ENCODE measurements at regions not wholly inside any gene's neighbourhood (a gene's known extent, or its start where the extent isn't known, plus 50 kb on each side); places are given as distances from the start of the nearest gene placed in this dataset.
"Not testable (repeated sequence)": the region's sequence is repeated elsewhere in the genome, so short reads cannot be mapped to it uniquely, and the experiment has no call there.

DNA sequence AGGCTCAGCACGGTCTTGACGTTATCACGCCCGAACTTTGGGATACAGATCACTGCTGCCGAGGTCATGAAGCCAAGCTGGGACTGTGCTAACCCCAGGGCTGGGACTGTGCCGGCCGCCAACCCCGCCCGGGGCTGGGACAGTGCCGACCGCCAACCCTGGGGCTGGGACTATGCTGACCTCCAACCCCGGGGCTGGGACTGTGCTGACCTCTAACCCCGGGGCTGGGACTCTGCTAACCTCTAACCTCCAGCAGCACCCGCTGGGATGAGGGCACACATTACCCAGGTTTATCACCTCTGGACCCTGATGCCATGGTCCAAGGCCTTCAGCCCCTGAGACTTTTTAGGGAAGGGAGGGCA, 129.7 kb downstream of the IGLL1 start:
- no peak for TF ChIP-seq EZH2 (IDR thresholded peaks at IDR 0.05; ENCODE audit: low read depth)
- ChIA-PET POLR2A (ENCODE audit: unreplicated experiment) (no interaction called here), CTCF (no interaction called here)

DNA sequence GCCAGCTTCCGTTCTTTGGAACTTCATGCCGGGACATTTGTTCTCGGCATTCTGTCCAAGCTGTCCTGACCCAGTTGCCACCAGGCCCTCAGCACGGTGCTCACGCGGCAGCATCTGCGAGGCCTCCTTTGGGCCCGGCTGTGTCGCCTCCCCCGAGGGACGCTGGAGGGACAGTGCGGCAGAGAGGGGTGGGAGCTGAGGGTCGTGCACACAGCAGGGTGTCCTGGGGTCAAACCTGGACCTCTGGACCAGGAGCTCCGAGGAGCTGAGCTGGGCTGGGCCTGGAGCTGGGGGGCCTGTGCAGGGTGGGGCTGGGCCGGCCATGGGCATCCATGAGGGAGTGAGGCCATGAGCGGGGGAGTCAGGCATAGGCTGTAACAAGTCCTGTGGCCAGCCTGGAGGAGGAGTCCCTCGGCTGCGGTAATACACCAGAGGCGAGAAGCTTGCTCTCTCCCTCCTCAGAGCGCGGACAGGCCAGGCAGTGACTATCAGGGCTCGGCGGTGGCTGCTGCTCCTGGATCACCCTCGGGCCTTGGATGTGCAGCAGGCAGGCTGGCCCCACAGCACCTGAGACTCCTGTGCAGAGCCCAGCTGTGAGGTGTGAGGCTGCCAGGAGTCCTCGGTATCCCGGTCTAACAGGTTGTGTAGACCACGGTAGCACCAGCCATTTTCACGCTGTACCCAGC, 130.2 kb downstream of the IGLL1 start:
- H3K79me2 ChIP-seq (ENCODE audit: low read depth); H2AFZ ChIP-seq; H3K4me3 ChIP-seq; H4K20me1 ChIP-seq (ENCODE audit: insufficient read depth); H3K4me2 ChIP-seq; H3K9me2 ChIP-seq (ENCODE audit: insufficient read depth); H3K36me3 ChIP-seq (ENCODE audit: low read depth); H3K27ac ChIP-seq; CTCF ChIA-PET; BruUV-seq (replicated peaks); H3F3A ChIP-seq (ENCODE audit: insufficient read depth, low read depth); POLR2A ChIA-PET (ENCODE audit: unreplicated experiment); intact Hi-C loops (cut with micrococcal nuclease; ENCODE audit: unreplicated experiment); H3K9me3 ChIP-seq (ENCODE audit: insufficient read depth, low read depth); DNase-seq; H3K4me1 ChIP-seq (replicated peaks; ENCODE audit: insufficient read depth): not testable (repeated sequence)
- H3K27me3 ChIP-seq (ENCODE audit: insufficient read depth, low read depth) = peaks cover 62% of the 10 kb centered on the region

More for the DNA sequence above, 129.7 kb downstream of the IGLL1 start:
- no TSS peak for BruUV-seq (replicated peaks)
- H3K4me1 ChIP-seq (replicated peaks; ENCODE audit: insufficient read depth) = no peaks in the 10 kb centered on the region
- H4K20me1 ChIP-seq (ENCODE audit: insufficient read depth) = no peaks in the 10 kb centered on the region
- H3K36me3 ChIP-seq (ENCODE audit: low read depth) = no peaks in the 10 kb centered on the region
- no peaks in the 10 kb centered on the region for H3K79me2 ChIP-seq (ENCODE audit: low read depth)
- no peaks in the 10 kb centered on the region for H3F3A ChIP-seq (ENCODE audit: insufficient read depth, low read depth)
- no peak for DNase-seq
- H3K4me2 ChIP-seq = no peak overlapping the region
- H3K9me2 ChIP-seq (ENCODE audit: insufficient read depth) = no peaks in the 10 kb centered on the region
- no peak overlapping the region for H3K27ac ChIP-seq
- H3K9me3 ChIP-seq (ENCODE audit: insufficient read depth, low read depth) = no peaks in the 10 kb centered on the region
- intact Hi-C loops (cut with micrococcal nuclease; ENCODE audit: unreplicated experiment) = no loop called here
- no peak overlapping the region for H3K4me3 ChIP-seq
- H2AFZ ChIP-seq = no peak overlapping the region
- peaks cover 67% of the 10 kb centered on the region for H3K27me3 ChIP-seq (ENCODE audit: insufficient read depth, low read depth)

DNA sequence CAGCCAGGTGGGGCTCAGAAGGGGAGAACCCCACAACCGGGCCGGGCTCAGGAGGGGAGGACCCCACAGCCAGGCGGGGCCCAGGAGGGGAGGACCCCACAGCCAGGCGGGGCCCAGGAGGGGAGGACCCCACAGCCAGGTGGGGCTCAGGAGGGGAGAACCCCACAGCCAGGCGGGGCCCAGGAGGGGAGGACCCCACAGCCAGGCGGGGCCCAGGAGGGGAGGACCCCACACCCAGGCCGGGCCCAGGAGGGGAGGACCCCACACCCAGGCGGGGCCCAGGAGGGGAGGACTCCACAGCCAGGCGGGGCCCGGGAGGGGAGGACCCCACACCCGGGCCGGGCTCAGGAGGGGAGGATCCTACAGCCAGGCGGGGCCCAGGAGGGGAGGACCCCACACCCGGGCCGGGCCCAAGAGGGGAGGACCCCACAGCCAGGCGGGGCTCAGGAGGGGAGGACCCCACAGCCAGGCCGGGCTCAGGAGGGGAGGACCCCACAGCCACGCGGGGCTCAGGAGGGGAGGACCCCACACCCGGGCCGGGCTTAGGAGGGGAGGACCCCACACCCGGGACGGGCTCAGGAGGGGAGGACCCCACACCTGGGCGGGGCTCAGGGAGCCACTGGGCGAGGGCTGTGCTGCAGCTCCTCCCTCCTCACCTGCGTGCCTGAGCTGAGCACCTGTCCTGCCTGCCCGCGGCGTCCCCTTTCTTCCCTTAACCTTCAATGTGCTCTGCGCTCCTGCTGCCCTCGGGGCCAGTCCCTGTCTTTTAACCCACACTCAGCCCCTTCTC, 131.4 kb downstream of the IGLL1 start:
- H2AFZ ChIP-seq; CTCF ChIA-PET; H3F3A ChIP-seq (ENCODE audit: insufficient read depth, low read depth); H3K4me1 ChIP-seq (replicated peaks; ENCODE audit: insufficient read depth); intact Hi-C loops (cut with micrococcal nuclease; ENCODE audit: unreplicated experiment); BruUV-seq (replicated peaks); DNase-seq; H3K9me3 ChIP-seq (ENCODE audit: insufficient read depth, low read depth); POLR2A ChIA-PET (ENCODE audit: unreplicated experiment); H3K79me2 ChIP-seq (ENCODE audit: low read depth); H4K20me1 ChIP-seq (ENCODE audit: insufficient read depth); H3K4me2 ChIP-seq; H3K27ac ChIP-seq; H3K4me3 ChIP-seq; H3K9me2 ChIP-seq (ENCODE audit: insufficient read depth); H3K36me3 ChIP-seq (ENCODE audit: low read depth): not testable (repeated sequence)
- peaks cover 53% of the 10 kb centered on the region for H3K27me3 ChIP-seq (ENCODE audit: insufficient read depth, low read depth)

DNA sequence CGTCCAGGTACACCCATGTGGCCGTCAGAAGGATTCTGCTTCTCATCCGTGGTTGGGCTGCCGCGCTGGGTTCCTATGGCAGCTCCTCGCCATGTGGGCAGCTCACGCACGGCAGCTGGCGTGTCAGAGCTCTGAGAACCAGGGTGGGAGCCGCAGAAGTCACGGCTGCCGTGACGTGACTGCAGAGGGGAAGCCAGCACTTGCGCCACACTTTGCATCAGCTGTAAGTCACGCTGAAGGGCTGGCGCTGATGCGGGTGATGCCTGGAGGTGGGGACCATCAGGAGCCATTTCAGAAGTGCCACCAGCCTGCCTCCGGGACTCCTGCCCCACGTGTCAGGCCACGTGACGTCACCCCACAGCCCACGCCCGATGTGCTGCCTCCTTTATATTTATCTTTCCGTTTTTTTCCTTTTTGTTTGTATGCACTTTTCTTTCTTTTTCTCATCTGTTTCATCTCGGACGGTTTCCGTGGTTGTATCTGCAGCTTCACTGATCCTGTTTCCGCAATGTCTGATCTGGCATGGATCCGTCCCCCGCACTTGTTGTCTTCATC, 133.2 kb downstream of the IGLL1 start:
- no TSS peak for BruUV-seq (replicated peaks)
- H3F3A ChIP-seq (ENCODE audit: insufficient read depth, low read depth) = no peaks in the 10 kb centered on the region
- no peak for DNase-seq
- no peaks in the 10 kb centered on the region for H3K36me3 ChIP-seq (ENCODE audit: low read depth)
- H3K27me3 ChIP-seq (ENCODE audit: insufficient read depth, low read depth) = peaks cover 36% of the 10 kb centered on the region
- H3K4me3 ChIP-seq = no peak overlapping the region
- H3K9me2 ChIP-seq (ENCODE audit: insufficient read depth) = no peaks in the 10 kb centered on the region
- no peaks in the 10 kb centered on the region for H3K9me3 ChIP-seq (ENCODE audit: insufficient read depth, low read depth)
- H3K4me1 ChIP-seq (replicated peaks; ENCODE audit: insufficient read depth) = no peaks in the 10 kb centered on the region
- ChIA-PET POLR2A (ENCODE audit: unreplicated experiment) (no interaction called here), CTCF (no interaction called here)
- H3K4me2 ChIP-seq = no peak overlapping the region
- no peaks in the 10 kb centered on the region for H4K20me1 ChIP-seq (ENCODE audit: insufficient read depth)
- TF ChIP-seq, protein P1, sequence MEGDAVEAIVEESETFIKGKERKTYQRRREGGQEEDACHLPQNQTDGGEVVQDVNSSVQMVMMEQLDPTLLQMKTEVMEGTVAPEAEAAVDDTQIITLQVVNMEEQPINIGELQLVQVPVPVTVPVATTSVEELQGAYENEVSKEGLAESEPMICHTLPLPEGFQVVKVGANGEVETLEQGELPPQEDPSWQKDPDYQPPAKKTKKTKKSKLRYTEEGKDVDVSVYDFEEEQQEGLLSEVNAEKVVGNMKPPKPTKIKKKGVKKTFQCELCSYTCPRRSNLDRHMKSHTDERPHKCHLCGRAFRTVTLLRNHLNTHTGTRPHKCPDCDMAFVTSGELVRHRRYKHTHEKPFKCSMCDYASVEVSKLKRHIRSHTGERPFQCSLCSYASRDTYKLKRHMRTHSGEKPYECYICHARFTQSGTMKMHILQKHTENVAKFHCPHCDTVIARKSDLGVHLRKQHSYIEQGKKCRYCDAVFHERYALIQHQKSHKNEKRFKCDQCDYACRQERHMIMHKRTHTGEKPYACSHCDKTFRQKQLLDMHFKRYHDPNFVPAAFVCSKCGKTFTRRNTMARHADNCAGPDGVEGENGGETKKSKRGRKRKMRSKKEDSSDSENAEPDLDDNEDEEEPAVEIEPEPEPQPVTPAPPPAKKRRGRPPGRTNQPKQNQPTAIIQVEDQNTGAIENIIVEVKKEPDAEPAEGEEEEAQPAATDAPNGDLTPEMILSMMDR (conservative IDR thresholded peaks at IDR 0.05) = no peak
- no peak for TF ChIP-seq EZH2 (IDR thresholded peaks at IDR 0.05; ENCODE audit: low read depth)
- H3K27ac ChIP-seq = no peak overlapping the region
- H3K79me2 ChIP-seq (ENCODE audit: low read depth) = no peaks in the 10 kb centered on the region
- no peak overlapping the region for H2AFZ ChIP-seq
- intact Hi-C loops (cut with micrococcal nuclease; ENCODE audit: unreplicated experiment) = no loop called here

DNA sequence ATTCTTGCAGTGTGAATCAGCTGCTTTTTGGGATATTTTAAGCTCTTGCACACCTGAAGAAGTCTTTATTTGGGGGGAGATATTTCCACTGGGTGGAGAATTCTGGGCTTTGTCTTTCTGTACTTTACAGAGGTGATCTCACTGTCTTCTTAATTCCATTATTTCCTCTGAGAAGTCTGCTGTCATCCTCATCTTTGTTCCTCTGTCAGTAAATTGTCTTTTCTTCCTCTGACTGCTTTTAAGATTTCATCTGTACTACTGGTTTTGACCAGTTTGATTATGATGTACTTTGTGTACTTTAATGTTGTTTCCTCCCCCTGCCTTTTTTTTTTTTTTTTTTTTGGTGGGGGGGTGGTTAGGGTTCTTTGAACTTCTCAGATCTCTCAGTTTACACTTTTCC, 133.9 kb downstream of the IGLL1 start:
- H3K4me1 ChIP-seq (replicated peaks; ENCODE audit: insufficient read depth); H3K36me3 ChIP-seq (ENCODE audit: low read depth); intact Hi-C loops (cut with micrococcal nuclease; ENCODE audit: unreplicated experiment); H3K9me3 ChIP-seq (ENCODE audit: insufficient read depth, low read depth); DNase-seq; H3K79me2 ChIP-seq (ENCODE audit: low read depth); CTCF ChIA-PET; H3K9me2 ChIP-seq (ENCODE audit: insufficient read depth); POLR2A ChIA-PET (ENCODE audit: unreplicated experiment); H2AFZ ChIP-seq; H4K20me1 ChIP-seq (ENCODE audit: insufficient read depth); H3F3A ChIP-seq (ENCODE audit: insufficient read depth, low read depth); H3K27ac ChIP-seq; H3K4me2 ChIP-seq; H3K4me3 ChIP-seq; BruUV-seq (replicated peaks): not testable (repeated sequence)
- H3K27me3 ChIP-seq (ENCODE audit: insufficient read depth, low read depth) = peaks cover 30% of the 10 kb centered on the region

DNA sequence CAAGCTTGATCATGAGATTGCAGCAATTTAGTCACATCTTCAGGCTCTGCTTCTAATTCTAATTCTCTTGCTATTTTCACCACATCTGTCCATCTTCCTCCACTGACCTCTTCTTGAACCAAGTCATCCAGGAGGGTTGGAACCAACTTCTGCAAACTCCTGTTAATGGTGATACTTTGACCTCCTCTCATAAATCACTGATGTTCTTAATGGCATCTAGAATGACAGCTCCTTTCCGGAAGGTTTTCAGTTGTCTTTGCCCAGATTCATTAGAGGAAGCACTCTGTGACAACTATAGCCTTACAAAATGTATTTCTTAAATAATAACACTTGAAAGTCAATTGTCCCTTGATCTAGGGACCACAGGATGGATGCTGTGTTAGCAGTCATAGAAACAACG, 136.2 kb downstream of the IGLL1 start:
- H3K79me2 ChIP-seq (ENCODE audit: low read depth); intact Hi-C loops (cut with micrococcal nuclease; ENCODE audit: unreplicated experiment); H3K4me3 ChIP-seq; POLR2A ChIA-PET (ENCODE audit: unreplicated experiment); H3K36me3 ChIP-seq (ENCODE audit: low read depth); DNase-seq; H3K4me2 ChIP-seq; H4K20me1 ChIP-seq (ENCODE audit: insufficient read depth); H3K9me3 ChIP-seq (ENCODE audit: insufficient read depth, low read depth); H3K4me1 ChIP-seq (replicated peaks; ENCODE audit: insufficient read depth); H2AFZ ChIP-seq; H3K9me2 ChIP-seq (ENCODE audit: insufficient read depth); CTCF ChIA-PET; H3F3A ChIP-seq (ENCODE audit: insufficient read depth, low read depth); H3K27ac ChIP-seq; BruUV-seq (replicated peaks): not testable (repeated sequence)
- peaks cover 22% of the 10 kb centered on the region for H3K27me3 ChIP-seq (ENCODE audit: insufficient read depth, low read depth)

Data from PC-9 (cell line).